ENCODE measurements at regions not wholly inside any gene's neighbourhood (a gene's known extent, or its start where the extent isn't known, plus 50 kb on each side); places are given as distances from the start of the nearest gene placed in this dataset.

GRCh38 chr2:117631152-117631945 is 183.1 kb upstream of the DDX18 start:
- TF ChIP-seq EZH2 (IDR thresholded peaks at IDR 0.05; ENCODE audit: insufficient read depth, poor library complexity, severe bottlenecking), result no peak
- TF ChIP-seq EZH2phosphoT487 (IDR thresholded peaks at IDR 0.05; ENCODE audit: insufficient read depth, low read depth), result no peak
